ENCODE measurements at regions not wholly inside any gene's neighbourhood (a gene's known extent, or its start where the extent isn't known, plus 50 kb on each side); places are given as distances from the start of the nearest gene placed in this dataset.

- no peak for TF ChIP-seq CTCF (IDR thresholded peaks at IDR 0.05)
- no peak for TF ChIP-seq POLR2A (IDR thresholded peaks at IDR 0.05)
These were observed 78.2 kb downstream of the RWDD3 start for GRCh38 chr1:95312181-95312580.
